ENCODE measurements at regions not wholly inside any gene's neighbourhood (a gene's known extent, or its start where the extent isn't known, plus 50 kb on each side); places are given as distances from the start of the nearest gene placed in this dataset.

- TF ChIP-seq, protein P1, sequence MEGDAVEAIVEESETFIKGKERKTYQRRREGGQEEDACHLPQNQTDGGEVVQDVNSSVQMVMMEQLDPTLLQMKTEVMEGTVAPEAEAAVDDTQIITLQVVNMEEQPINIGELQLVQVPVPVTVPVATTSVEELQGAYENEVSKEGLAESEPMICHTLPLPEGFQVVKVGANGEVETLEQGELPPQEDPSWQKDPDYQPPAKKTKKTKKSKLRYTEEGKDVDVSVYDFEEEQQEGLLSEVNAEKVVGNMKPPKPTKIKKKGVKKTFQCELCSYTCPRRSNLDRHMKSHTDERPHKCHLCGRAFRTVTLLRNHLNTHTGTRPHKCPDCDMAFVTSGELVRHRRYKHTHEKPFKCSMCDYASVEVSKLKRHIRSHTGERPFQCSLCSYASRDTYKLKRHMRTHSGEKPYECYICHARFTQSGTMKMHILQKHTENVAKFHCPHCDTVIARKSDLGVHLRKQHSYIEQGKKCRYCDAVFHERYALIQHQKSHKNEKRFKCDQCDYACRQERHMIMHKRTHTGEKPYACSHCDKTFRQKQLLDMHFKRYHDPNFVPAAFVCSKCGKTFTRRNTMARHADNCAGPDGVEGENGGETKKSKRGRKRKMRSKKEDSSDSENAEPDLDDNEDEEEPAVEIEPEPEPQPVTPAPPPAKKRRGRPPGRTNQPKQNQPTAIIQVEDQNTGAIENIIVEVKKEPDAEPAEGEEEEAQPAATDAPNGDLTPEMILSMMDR (IDR thresholded peaks at IDR 0.05; ENCODE audit: low read depth, low read length) = no peak
- no peak overlapping the region for H3K4me3 ChIP-seq (ENCODE audit: low read depth, low read length)
Measured at GRCh38 chr13:84760956-84761355, 878.7 kb upstream of the SLITRK1 start.

DNA sequence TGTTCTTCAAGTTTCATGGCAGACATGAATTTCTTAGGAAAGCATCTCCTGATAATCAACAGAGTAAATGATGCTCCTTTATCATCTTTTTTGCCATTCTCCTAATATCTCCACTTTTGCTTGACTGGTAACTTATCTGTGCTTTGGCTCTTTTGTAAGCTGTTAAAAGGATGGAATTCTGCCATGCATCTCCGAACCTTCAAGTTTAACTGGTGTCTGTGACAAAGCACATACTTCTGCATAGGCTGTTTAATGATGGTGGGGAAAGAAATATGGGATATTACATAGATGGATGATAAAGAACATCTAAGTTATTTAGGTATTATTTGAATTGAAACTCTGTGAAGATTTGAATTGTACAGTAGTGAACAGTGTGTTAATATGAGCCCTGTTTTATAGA lies 866.9 kb upstream of the SLITRK1 start:
- TF ChIP-seq, protein P1 (IDR thresholded peaks at IDR 0.05; ENCODE audit: low read depth, low read length) = no peak
- no peak overlapping the region for H3K4me3 ChIP-seq (ENCODE audit: low read depth, low read length)

- TF ChIP-seq, protein P1 (IDR thresholded peaks at IDR 0.05; ENCODE audit: low read depth, low read length) = no peak
- no peak overlapping the region for H3K4me3 ChIP-seq (ENCODE audit: low read depth, low read length)
Measured at GRCh38 chr13:84745051-84745551, 862.8 kb upstream of the SLITRK1 start.

- H3K4me3 ChIP-seq (ENCODE audit: low read depth, low read length) = no peak overlapping the region
- TF ChIP-seq, protein P1 (IDR thresholded peaks at IDR 0.05; ENCODE audit: low read depth, low read length) = no peak
Measured at GRCh38 chr13:84744203-84744602, 861.9 kb upstream of the SLITRK1 start.

DNA sequence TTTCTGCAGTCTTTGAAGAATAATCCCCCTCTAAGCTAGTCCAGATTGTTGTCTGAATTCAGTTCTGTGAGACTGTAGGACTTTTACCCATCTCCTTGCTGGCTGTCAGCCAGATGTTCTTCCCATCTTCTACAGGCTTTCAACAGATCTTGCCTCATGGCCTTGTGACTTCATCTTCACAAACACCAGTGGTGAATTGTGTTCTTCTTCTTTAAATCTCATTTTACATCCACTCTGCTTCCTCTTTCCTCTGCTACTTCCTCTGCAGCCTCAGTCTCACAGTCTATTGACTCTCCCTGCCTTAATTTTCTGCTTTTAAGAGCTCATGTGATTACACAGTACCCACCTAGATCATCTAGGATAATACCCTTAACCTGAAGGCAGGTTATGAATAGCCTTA lies 859.0 kb upstream of the SLITRK1 start:
- no peak overlapping the region for H3K4me3 ChIP-seq (ENCODE audit: low read depth, low read length)
- TF ChIP-seq, protein P1 (IDR thresholded peaks at IDR 0.05; ENCODE audit: low read depth, low read length) = no peak

DNA sequence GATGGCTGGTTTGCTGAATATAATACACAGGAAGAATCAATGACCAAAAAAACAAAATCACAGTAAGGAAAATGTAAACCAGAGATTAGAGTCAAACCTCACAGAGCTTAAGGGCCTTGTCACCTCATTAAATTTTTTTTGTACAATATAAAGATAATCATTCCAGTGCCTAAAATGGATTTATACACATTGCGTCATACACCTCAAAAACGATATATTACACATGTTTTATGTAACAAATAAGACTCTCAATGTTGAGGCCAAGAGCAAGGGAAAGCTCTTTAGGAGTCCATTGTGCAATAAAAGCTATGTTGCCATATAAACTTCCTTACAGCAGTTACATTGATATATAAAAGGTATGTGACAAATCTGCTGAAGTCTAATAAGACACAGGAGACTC lies 856.7 kb upstream of the SLITRK1 start:
- H3K4me3 ChIP-seq (ENCODE audit: low read depth, low read length) = no peak overlapping the region
- TF ChIP-seq, protein P1 (IDR thresholded peaks at IDR 0.05; ENCODE audit: low read depth, low read length) = no peak

GRCh38 chr13:84737661-84738060 lies 855.4 kb upstream of the SLITRK1 start:
- TF ChIP-seq, protein P1 (IDR thresholded peaks at IDR 0.05; ENCODE audit: low read depth, low read length) = no peak

More at GRCh38 chr13:84737661-84738060, 855.4 kb upstream of the SLITRK1 start:
- no peak overlapping the region for H3K4me3 ChIP-seq (ENCODE audit: low read depth, low read length)
